HG03354 (cell line): ENCODE measurements at regions not wholly inside any gene's neighbourhood (a gene's known extent, or its start where the extent isn't known, plus 50 kb on each side); places are given as distances from the start of the nearest gene placed in this dataset.

Source experiments
- ATAC-seq: cut with Tn5 transposase; IDR thresholded peaks from one replicate; pipeline ENCODE4 v1.9.1; 2021; ENCODE audit warnings: mild to moderate bottlenecking; ENCODE audit not compliant: unreplicated experiment, poor library complexity, severe bottlenecking

DNA sequence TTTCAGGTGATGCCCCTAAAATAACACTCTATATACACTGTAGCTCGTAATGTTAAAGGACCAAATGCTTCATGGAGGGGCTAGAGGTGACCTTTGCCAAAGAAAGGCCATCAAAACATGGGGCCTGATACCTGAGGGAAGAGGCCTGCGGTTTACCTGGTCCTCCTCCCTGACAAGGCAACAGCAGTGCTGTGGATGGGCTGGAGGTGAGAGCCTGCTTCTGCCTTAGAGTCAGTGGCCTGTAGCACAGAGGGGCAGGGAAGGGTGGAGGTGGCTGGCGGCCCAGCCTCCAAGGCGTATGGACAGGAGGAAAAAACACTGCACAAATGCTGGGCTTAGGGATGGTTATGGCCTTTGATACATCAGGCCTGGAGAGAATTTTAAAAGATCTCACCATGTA is 137.8 kb upstream of the USP38 start:
- no peak for ATAC-seq

DNA sequence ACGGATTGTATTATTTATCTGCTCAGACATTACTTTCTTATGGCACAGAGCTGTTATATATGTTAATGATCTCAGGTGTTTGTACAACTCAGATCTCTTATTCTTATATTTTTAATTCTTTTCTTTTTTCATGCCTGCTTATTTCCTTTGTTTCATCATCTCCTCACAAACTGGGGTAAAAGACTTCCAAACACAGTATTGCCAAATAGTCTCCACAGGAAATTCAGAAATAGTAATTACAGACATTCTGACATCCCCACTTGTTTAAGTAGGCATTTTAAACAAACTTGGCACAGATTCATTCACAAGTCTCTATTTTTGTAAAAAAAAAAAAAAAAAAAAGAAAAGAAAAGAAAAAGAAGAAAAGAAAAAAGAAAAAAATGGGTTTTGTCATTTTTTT is 129.7 kb upstream of the USP38 start:
- ATAC-seq: no peak

DNA sequence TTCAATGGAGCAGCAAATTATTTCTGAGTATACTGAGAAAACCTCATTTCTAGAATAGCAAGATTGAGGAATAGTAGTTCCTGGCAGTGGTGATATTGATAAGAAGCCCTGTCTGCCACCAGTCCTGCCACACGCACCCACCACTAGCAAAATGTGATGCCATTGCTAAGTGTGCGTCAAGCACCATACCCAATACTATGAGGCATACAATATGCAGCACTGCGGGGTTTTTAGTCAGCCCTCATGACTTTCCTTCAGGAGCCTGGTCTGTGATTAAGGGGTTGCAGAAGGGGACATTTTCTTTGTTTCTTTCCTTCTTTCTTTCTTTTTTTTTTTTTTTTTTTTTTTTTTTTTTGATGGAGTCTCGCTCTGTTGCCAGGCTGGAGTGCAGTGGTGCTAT is 128.7 kb upstream of the USP38 start:
- ATAC-seq: no peak

DNA sequence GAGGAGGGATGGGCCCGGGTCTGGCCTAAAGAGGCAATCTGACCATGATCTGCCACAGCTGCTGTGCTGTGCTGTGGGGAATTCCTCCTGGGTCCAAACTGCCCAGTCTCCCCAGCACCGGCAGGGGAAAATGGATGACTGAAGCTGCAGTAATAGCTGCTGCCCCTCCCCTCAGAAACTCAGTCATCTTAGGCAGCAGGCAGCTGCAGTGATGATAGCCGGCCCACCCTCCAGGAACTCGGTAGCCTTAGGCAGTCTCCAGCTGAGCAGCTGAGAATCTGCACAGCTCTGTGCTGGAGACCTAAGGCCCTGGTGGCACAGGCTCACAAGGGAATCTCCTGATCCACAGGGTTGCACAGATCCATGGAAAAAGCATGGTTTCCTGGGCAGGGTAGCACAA is 113.4 kb upstream of the USP38 start:
- no peak for ATAC-seq

DNA sequence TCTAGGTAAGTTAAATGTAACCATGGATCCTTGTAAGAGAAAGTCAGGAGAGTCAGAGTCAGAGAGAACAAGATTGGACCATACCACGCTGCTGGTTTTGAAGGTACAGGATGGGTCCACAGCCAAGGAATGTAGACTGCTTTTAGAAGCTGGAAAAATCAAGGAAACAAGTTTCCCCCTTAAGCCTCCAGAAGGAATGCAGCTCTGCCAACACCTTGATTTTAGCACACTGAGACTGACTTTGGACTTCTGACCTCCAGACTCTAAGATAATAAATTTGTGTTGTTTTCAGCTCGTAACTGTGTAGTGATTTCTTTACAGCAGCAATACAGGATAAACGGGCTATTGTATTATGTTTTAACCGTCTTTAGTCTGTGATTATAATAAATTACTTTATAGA is 108.0 kb upstream of the USP38 start:
- no peak for ATAC-seq

DNA sequence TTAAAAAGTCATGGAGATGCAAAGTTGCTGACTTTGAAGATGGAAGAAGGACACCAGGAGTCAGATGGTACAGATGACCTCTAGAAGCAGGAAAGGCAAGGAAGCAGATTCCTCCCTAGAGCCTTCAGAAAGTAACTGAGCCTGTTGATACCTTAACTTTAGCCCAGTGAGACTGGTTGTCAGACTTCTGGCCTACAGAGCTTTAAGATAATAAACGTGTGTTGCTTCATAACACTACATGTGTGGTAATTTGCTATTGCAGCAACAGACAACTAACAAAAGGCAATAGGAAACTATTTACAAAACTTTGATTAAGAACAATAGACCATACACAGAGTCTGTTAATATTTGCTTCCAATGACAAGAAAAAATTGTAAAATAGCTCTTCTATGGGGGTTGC is 102.0 kb upstream of the USP38 start:
- no peak for ATAC-seq

DNA sequence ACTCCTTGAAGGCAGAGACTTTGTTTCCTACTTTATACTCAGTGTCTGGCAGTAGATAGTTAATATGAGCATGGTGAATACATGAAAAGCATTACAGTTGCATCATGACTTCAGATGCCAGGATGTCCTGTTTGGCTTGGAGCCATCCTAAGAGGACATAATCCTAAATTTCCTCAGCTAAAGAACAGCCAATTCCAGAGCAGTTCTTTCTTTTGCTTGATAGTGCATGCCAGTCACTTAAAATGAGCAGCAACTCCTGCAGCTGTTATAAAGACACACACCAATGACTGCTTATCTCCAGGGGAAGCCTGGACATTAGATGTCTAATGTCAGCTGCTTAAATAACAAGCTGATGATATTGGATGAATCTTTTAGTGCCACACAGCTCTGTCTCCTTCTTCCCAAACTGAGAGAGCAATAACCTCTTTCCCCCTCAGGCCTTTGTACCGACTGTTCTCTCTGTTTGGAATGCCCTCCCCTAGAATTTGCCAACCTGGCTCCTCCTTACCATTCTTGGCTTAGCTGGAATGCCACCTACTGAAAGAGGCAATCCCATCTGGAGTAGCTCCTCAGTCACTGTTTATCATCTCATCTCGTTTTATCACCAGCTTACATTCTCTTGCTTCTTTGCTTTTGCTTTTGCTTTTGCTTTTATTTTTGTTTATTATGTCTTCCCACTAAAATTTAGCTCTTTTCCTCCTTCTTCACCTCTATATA is 100.8 kb upstream of the USP38 start:
- no peak for ATAC-seq

DNA sequence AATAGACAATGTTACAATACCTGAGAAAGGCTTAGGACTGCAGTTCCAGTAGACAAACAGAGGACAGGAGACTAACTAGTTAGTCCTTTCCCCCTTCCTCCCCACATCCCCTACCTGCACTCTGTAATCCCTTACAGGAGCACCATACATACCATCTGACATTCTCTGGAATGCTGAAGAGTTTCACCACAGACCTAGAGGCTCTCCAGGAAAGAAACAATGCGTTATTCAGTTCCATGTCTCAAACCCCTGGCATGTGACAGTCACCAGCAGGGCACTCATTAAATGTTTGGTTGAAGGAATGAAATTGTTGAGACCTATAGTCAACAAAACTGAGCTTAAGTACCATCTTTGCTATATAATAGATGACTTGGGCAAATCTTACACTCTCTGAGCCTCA is 100.2 kb upstream of the USP38 start:
- no peak for ATAC-seq

DNA sequence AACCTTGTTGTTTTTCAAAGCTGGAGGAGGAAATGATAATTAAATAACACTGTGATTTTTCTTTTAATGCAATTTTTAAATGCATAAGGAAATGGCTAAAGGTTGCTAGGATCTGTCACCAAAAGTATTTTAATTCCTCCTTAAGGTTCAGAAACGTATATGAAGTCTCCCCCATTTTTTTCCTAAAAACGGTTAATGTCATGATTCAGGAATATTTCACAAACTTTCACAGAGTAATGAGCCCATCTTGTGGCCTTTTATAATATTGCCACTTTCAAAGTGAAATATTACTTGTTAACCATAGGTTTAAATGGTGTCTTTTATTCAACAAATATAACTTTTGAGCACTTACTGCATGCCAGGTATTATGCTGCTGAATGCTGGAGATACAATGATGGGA is 99.5 kb upstream of the USP38 start:
- ATAC-seq: no peak

DNA sequence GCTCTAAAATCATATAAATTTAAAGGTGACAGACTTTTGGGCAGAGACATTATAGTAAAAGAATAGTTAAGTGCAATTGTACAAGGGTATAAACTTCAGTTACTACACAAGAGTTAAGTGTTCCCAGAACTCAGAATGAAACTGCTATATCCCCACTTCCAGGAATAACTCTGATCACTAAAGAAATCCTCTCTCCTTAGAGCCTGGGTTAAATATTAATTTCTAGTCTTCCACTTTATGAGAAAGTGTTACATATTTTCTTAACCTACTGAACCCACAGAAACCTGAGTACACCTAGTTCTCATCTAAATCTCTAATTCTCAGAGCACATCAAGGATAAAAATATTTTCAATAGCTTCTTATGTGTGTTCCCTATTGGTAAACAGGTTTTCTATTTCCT is 99.1 kb upstream of the USP38 start:
- no peak for ATAC-seq

DNA sequence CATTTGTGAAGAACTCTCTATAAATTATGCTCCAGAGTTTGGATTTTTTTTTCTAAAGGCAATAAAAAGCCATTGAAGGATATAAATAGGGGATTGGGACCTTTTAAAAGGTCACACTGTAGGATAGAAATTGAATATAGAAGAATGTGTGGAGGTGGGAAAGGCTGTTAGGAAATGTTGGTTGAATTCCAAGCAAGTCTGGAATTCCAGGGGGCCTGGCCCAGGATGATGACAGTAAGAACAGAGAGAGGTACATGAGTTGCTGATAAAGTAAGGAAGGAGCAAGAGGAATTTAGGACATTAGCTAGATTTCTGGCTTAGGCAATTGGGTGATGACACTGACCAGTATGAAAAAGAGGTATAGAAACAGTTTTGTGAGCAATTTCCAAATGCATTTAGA is 95.4 kb upstream of the USP38 start:
- ATAC-seq: no peak

DNA sequence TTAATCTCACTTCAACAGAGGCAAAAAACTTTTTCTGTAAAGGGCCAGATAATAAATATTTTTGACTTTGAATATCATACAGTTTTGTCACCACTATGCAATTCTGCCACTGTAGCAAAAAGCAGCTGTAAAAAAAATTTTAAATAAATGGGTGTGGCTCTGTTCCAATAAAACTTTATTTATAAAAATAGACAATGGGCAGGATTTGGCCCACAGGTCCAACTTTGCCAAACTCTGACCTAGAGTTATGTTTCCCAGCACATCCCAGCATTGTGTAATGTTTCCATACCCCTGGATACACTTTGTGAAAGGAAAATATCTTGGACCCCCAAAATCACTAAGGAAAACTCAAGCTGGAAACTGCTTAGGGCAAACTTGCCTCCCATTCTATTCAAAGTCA is 94.9 kb upstream of the USP38 start:
- no peak for ATAC-seq

DNA sequence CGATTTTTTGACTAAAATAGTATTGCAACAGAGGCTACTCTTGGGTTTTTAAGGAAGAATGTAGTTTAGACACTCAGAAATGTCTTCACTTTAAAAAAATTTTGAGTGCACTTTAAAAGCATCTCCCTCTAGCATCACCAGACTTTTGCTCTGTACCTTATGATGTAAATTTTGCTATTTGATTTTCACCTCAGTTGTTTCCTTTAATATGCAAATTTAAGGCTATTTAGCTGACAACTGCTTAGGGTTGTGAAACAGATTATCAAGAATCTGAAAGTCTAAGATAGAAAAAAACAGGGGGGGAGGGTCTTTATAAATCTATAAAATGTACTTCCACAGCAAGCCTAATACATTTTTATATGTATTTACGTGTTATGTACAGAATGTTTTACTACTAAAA is 92.9 kb upstream of the USP38 start:
- no peak for ATAC-seq

DNA sequence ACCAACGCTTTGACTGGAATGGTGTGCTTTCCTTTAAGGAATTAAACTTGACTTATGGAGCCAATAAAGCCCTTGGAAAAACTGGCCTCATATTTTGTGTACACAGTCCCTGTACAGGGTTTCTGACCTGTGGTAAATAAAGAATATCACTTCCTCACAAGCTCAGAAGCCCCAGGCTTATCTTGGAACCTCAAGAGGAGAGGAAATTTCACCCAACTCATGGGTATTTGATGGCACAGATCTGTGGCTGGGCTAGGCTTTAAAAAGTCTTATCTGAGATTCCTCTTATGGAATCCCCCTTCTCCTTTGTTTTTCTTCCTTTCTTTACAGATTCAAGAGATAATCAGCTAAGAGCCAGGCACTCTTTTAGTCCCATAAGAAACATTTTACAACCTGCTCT is 89.3 kb upstream of the USP38 start:
- ATAC-seq: no peak

DNA sequence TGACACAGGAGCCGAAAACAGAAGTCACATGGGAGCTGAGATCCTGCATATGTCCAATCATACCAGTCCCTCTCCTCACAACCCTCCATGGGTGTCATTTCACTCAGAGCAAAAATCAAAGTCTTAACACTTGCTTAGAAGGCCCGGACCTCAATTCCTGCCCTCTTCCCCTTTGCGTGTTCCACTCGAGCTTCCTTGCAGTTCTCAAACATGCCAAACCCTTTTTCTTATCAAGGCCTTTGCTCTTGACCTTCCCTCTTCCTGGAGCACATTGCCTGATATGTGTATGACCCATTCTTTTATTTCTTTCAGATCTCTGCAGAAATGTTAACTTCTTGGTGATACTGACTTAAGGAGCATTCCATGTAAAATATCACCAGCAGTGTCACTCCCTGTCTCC is 87.0 kb upstream of the USP38 start:
- no peak for ATAC-seq

DNA sequence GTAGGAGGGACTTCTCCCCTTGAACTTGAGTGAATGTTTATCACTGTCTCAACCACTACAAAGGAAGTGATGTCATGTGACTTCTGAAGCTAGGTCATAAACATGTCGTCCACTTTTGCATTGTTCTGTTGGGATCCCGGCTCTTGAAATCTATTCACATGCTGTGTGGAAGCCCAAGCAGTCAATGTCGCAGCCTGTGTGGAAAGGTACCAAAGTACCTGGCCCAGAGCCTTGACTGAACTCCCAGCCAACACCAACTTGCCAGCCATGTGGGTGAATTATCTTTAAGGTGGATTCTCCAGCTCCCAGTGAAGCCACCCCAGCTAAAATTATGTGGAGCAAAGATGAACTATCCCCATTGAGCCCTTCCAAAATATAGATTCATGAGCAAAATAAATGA is 85.0 kb upstream of the USP38 start:
- ATAC-seq: no peak

DNA sequence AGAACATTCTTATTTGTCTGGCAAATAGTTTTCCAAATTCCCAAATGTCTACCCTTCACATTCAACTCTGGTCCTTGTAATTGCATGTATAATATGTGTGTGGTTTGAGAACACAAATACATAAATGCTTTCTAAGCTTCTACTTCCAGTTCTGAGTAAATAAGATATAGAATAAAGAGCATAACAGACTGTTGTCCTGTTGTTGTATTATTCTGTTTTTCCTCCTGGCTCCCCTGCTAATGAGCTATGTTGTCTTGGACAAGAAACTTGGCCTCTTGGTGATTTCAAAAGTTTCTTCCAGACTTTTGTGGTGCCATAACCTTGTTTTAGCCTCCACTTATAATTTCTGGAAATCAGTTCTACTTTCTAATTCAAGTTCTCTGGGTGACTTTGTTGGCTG is 75.3 kb upstream of the USP38 start:
- no peak for ATAC-seq

DNA sequence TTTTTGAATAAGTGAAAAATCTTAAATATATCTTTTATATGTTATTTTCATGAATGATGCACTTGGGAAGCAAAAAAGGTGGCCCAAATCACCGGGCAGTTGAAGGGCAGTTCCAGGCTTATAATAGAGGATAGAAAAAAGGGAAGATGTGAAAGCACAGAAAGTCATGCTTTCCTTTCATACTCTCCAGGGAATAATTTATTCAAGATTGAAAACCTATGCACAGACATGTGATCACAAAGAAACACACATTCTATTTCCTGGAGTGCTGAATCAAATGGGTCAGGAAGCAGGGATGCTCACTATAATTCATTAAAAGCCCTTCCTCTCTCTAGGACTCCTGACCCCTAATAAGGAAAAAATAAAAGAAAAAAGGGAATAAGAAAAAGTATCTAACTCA is 66.1 kb upstream of the USP38 start:
- no peak for ATAC-seq

DNA sequence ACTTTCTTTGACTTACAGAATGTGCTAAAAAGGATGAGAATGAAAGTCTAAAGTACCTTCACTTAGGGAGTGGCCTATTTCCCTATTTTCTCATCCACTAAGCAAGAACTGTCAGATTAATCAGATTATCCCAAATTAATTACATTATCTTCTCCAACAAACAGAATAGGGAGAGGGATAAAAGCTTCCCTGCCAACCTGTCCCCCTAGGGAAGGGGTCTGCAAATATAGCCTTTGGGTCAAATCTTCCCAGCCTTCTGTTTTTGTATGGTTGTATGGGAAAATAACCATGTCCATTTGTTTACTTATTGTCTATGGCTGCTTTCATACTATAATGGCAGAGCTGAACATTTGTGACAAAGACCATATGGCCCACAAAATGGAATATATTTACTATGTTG is 57.1 kb upstream of the USP38 start:
- ATAC-seq: no peak

DNA sequence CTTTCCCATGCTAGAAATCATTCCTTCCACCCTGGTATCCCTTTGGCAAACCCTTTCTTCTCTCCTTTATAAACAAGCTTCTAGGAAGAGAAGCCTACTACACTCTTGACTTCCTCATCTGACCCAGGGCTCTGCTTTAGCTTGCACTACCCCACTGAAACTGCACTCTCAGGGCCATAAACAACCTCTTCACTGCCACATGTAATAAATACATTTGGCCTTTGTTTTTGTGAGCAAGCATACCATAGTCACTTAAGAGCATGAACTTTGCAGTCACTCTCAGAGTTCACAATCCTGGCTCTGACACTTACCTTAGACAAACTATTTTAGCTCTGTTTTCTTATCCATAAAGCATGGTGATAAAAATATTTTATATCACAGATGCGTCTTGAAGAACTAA is 50.7 kb upstream of the USP38 start:
- ATAC-seq: no peak
